NCI-H146 treated with DMSO at 0.1 percent for 48 hours (cell line): ENCODE measurements at regions not wholly inside any gene's neighbourhood (a gene's known extent, or its start where the extent isn't known, plus 50 kb on each side); places are given as distances from the start of the nearest gene placed in this dataset.

Experiments used
- DNase-seq: peaks from one replicate; lab custom pipeline; 2025; ENCODE audit not compliant: unreplicated experiment; lab: John Stamatoyannopoulos, UW

- no peak for DNase-seq
Observed at GRCh38 chr5:2575871-2576270, 175.6 kb downstream of the IRX2 start.

GRCh38 chr5:2575292-2575691 lies 176.2 kb downstream of the IRX2 start:
- no peak for DNase-seq

GRCh38 chr5:2574155-2574554 lies 177.3 kb downstream of the IRX2 start:
- no peak for DNase-seq

- DNase-seq: no peak
Observed at GRCh38 chr5:2570586-2570985, 180.9 kb downstream of the IRX2 start.

- DNase-seq: no peak
Observed at GRCh38 chr5:2569774-2570542, 181.5 kb downstream of the IRX2 start.

- DNase-seq: no peak
Observed at GRCh38 chr5:2569176-2569575, 182.3 kb downstream of the IRX2 start.

GRCh38 chr5:2566284-2566683 lies 185.2 kb downstream of the IRX2 start:
- no peak for DNase-seq

- DNase-seq: no peak
Observed at GRCh38 chr5:2565147-2565546, 186.3 kb downstream of the IRX2 start.

- DNase-seq: no peak
Observed at GRCh38 chr5:2563046-2563445, 188.4 kb downstream of the IRX2 start.

- no peak for DNase-seq
Observed at GRCh38 chr5:2562036-2562435, 189.4 kb downstream of the IRX2 start.

GRCh38 chr5:2560435-2560834 lies 191.0 kb downstream of the IRX2 start:
- DNase-seq: no peak

GRCh38 chr5:2557435-2557834 lies 194.0 kb downstream of the IRX2 start:
- DNase-seq: no peak

- DNase-seq: no peak
Observed at GRCh38 chr5:2556375-2556966, 195.0 kb downstream of the IRX2 start.

GRCh38 chr5:2553611-2554010 lies 197.9 kb downstream of the IRX2 start:
- DNase-seq: no peak

- no peak for DNase-seq
Observed at GRCh38 chr5:2550509-2550908, 201.0 kb downstream of the IRX2 start.

GRCh38 chr5:2549900-2550299 lies 201.6 kb downstream of the IRX2 start:
- DNase-seq: no peak

- DNase-seq: no peak
Observed at GRCh38 chr5:2549354-2549753, 202.1 kb downstream of the IRX2 start.

GRCh38 chr5:2546938-2547337 lies 204.5 kb downstream of the IRX2 start:
- DNase-seq: no peak

GRCh38 chr5:2544003-2544402 lies 207.5 kb downstream of the IRX2 start:
- DNase-seq: no peak

GRCh38 chr5:2542821-2543220 lies 208.7 kb downstream of the IRX2 start:
- no peak for DNase-seq

GRCh38 chr5:2542026-2542425 lies 209.5 kb downstream of the IRX2 start:
- no peak for DNase-seq

- no peak for DNase-seq
Observed at GRCh38 chr5:2538169-2538568, 213.3 kb downstream of the IRX2 start.
